Mesendoderm (in vitro differentiated cells): ENCODE measurements at regions not wholly inside any gene's neighbourhood (a gene's known extent, or its start where the extent isn't known, plus 50 kb on each side); places are given as distances from the start of the nearest gene placed in this dataset.

Experiments used
- DNase-seq: peaks from one replicate; pipeline ENCODE4 v3.0.0; 2013
- H2AK5ac ChIP-seq: 2 replicates; pipeline ENCODE4 v1.6.1; 2013; ENCODE audit warnings: low read length, inconsistent platforms
- H2BK120ac ChIP-seq: 2 replicates; pipeline ENCODE4 v1.6.1; 2013; ENCODE audit warnings: low read depth, mild to moderate bottlenecking, low read length, moderate library complexity, mixed read lengths
- H2BK15ac ChIP-seq: replicated peaks from 2 replicates; pipeline ENCODE4 v1.6.1; 2013; ENCODE audit warnings: low read depth, mild to moderate bottlenecking, moderate library complexity
- H2BK5ac ChIP-seq: 2 replicates; pipeline ENCODE4 v1.6.1; 2013; ENCODE audit warnings: low read length, inconsistent platforms
- H3K18ac ChIP-seq: 2 replicates; pipeline ENCODE4 v1.6.1; 2013; ENCODE audit warnings: mild to moderate bottlenecking, low read length, mixed read lengths
- H3K23ac ChIP-seq: one replicate; pipeline ENCODE4 v1.6.1; 2013; ENCODE audit warnings: low read length
- H3K27ac ChIP-seq: 2 replicates; pipeline ENCODE4 v1.5.1; 2013; ENCODE audit warnings: low read depth, mild to moderate bottlenecking, inconsistent platforms, low read length, moderate library complexity
- H3K27me3 ChIP-seq: 2 replicates; pipeline ENCODE4 v1.6.1; 2013; ENCODE audit warnings: low read length, control low read depth, mild to moderate bottlenecking, inconsistent platforms; ENCODE audit not compliant: insufficient read depth, poor library complexity
- H3K36me3 ChIP-seq: 2 replicates; pipeline ENCODE4 v1.6.1; 2013; ENCODE audit warnings: low read length, inconsistent platforms; ENCODE audit not compliant: control insufficient read depth, insufficient read depth
- H3K4ac ChIP-seq: one replicate; pipeline ENCODE4 v1.6.1; 2013; ENCODE audit warnings: low read depth, mild to moderate bottlenecking, low read length, moderate library complexity
- H3K4me1 ChIP-seq: 2 replicates; pipeline ENCODE4 v1.6.1; 2013; ENCODE audit warnings: low read depth, low read length, inconsistent platforms; ENCODE audit not compliant: control insufficient read depth
- H3K4me2 ChIP-seq: 2 replicates; pipeline ENCODE4 v1.6.1; 2013; ENCODE audit warnings: low read length
- H3K4me3 ChIP-seq: 2 replicates; pipeline ENCODE4 v1.5.1; 2013; ENCODE audit warnings: mild to moderate bottlenecking, low read length
- H3K56ac ChIP-seq: one replicate; pipeline ENCODE4 v1.6.1; 2013; ENCODE audit warnings: low read length
- H3K79me1 ChIP-seq: 2 replicates; pipeline ENCODE4 v1.6.1; 2013; ENCODE audit warnings: low read length, inconsistent platforms
- H3K79me2 ChIP-seq: 2 replicates; pipeline ENCODE4 v1.6.1; 2013; ENCODE audit warnings: mild to moderate bottlenecking, low read length; ENCODE audit not compliant: control insufficient read depth, insufficient read depth
- H3K9ac ChIP-seq: 2 replicates; pipeline ENCODE4 v1.6.1; 2013; ENCODE audit warnings: low read length, inconsistent platforms
- H4K5ac ChIP-seq: one replicate; pipeline ENCODE4 v1.6.1; 2013; ENCODE audit warnings: low read length
- H4K8ac ChIP-seq: one replicate; pipeline ENCODE4 v1.6.1; 2013; ENCODE audit warnings: low read depth, mild to moderate bottlenecking, control low read depth, low read length, moderate library complexity
- WGBS: extraction: QIAGEN DNeasy Blood & Tissue Kit; methylation state at CpG from one replicate; pipeline ENCODE4 v1.1.7; 2013; ENCODE audit warnings: low lambda C conversion rate, missing lambda C conversion rate; ENCODE audit not compliant: insufficient coverage; ENCODE audit errors: extremely low coverage; 5-methylcytosine and 5-hydroxymethylcytosine counted together

DNA sequence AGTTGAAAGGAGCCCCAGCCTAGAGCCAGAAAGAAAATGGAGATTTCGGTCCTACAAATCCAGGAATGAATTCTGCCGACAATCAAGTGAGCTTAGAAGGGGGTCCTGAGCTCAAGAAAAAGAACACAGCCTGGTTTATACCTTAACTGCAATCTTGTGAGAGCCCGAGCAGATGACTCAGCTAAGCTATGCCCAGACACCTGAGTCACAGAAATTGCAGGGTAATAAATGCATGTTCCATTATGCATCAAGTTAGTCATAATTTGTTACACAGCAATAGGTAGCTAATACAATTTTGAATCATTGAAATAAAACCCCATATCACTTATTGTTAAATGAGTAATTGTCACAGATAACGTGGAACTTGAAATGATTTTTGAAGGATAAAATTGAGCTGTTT lies 111.8 kb upstream of the FOXP2 start:
- WGBS = no CpG with 5 or more reads among the region's 4 CpGs
- no peaks in the 10 kb centered on the region for H3K79me1 ChIP-seq

DNA sequence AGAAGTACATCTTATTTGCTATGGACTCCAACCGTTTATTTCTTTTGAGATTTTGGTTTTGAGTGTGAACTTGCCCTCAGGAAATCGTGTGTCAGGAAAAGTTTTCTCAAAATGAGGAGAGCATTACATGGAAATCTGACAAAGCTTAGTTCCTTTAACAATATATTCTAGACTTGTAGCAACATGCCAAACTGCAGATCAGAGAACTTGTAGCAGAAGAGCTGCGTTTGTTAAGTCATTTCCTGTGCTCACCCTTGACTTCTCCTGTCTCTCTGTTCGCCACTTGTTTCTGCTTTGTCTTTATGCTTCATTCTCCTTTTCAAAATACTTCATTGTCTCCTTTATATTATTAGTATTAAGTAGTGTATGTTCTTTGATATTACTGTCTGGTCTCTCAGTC lies 116.6 kb upstream of the FOXP2 start:
- Histone ChIP-seq H2AK5ac (no peak overlapping the region), H2BK15ac (no peak overlapping the region), H3K79me2 (no peaks in the 10 kb centered on the region), H4K5ac (no peak overlapping the region), H4K8ac (no peak overlapping the region), H3K36me3 (no peaks in the 10 kb centered on the region), H3K4ac (no peak overlapping the region), H3K79me1 (no peaks in the 10 kb centered on the region), H3K27ac (no peak overlapping the region), H2BK120ac (no peak overlapping the region), H2BK5ac (no peak overlapping the region), H3K18ac (no peak overlapping the region), H3K4me1 (no peaks in the 10 kb centered on the region), H3K9ac (no peak overlapping the region), H3K23ac (no peak overlapping the region), H3K27me3 (no peaks in the 10 kb centered on the region), H3K4me3 (no peak overlapping the region), H3K56ac (no peak overlapping the region), H3K4me2 (no peak overlapping the region)
- DNase-seq = no peak
- no CpG with 5 or more reads among the region's 4 CpGs for WGBS

More for the DNA sequence above, 111.8 kb upstream of the FOXP2 start:
- H2BK15ac ChIP-seq = no peak overlapping the region
- no peaks in the 10 kb centered on the region for H3K79me2 ChIP-seq
- H3K36me3 ChIP-seq = no peaks in the 10 kb centered on the region
- no peak overlapping the region for H2AK5ac ChIP-seq
- H3K27ac ChIP-seq = no peak overlapping the region
- no peak overlapping the region for H3K9ac ChIP-seq
- no peak overlapping the region for H3K23ac ChIP-seq
- no peak overlapping the region for H4K5ac ChIP-seq
- H2BK120ac ChIP-seq = no peak overlapping the region
- H4K8ac ChIP-seq = no peak overlapping the region
- no peak overlapping the region for H3K4me2 ChIP-seq
- no peak overlapping the region for H3K18ac ChIP-seq
- H2BK5ac ChIP-seq = no peak overlapping the region
- H3K4me3 ChIP-seq = no peak overlapping the region
- no peak overlapping the region for H3K56ac ChIP-seq
- no peaks in the 10 kb centered on the region for H3K4me1 ChIP-seq
- no peaks in the 10 kb centered on the region for H3K27me3 ChIP-seq
- no peak overlapping the region for H3K4ac ChIP-seq
- DNase-seq = no peak

DNA sequence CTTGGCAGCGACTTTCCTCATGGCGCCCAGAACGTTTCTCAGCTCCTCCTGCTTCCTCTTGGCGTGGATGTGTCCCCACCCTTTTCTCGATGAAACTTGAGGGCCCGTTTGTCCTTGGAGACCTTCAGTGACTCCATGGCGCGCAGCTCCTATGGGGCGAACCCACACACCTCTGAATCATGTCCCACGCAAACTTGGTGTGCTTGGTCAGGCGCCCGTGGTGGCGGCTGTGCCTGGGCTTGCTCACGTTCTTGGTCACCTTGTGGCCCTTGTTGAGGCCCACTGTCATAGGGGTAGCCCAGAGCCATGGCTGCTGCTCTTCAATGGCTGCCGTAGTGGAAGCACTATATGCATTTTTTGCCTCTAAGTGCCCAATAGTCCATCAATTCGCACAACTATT lies 117.5 kb upstream of the FOXP2 start:
- H2BK120ac ChIP-seq = no peak overlapping the region
- H3K36me3 ChIP-seq = no peaks in the 10 kb centered on the region
- no peak overlapping the region for H2AK5ac ChIP-seq
- H3K56ac ChIP-seq = no peak overlapping the region
- no peaks in the 10 kb centered on the region for H3K79me2 ChIP-seq
- WGBS = no CpG with 5 or more reads among the region's 16 CpGs
- H3K27me3 ChIP-seq = no peaks in the 10 kb centered on the region
- no peak overlapping the region for H2BK5ac ChIP-seq
- H3K4me3 ChIP-seq = no peak overlapping the region
- no peak overlapping the region for H4K5ac ChIP-seq
- no peak overlapping the region for H3K4ac ChIP-seq
- no peak for DNase-seq
- H2BK15ac ChIP-seq = no peak overlapping the region
- no peak overlapping the region for H3K18ac ChIP-seq
- no peak overlapping the region for H3K4me2 ChIP-seq
- H3K4me1 ChIP-seq = no peaks in the 10 kb centered on the region
- no peak overlapping the region for H3K27ac ChIP-seq
- H3K9ac ChIP-seq = no peak overlapping the region
- H3K23ac ChIP-seq = no peak overlapping the region
- H4K8ac ChIP-seq = no peak overlapping the region
- no peaks in the 10 kb centered on the region for H3K79me1 ChIP-seq

DNA sequence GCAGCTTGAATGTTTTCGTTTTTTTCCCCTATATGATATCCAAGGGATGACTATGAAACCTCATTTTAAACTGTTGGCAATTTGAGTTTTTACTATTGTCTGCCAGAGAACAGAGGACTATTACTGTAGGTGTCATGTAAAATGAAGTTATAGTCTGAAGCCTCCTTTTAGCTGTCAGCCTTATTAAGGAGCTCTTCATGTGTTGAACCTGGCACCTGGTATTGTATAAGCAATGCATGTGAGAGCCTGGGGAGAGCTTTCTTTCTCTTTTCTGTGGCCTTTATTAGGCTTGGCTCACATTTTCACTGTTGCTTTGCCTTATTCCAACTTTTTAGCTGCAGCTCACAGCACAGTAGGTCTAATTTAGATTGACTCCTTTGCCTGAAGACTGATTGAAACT lies 119.1 kb upstream of the FOXP2 start:
- Histone ChIP-seq H2BK15ac (no peak overlapping the region), H4K5ac (no peak overlapping the region), H2BK5ac (no peak overlapping the region), H3K4ac (no peak overlapping the region), H3K4me1 (no peaks in the 10 kb centered on the region), H3K27ac (no peak overlapping the region), H3K18ac (no peak overlapping the region), H3K4me3 (no peak overlapping the region), H3K4me2 (no peak overlapping the region), H3K79me1 (no peaks in the 10 kb centered on the region), H3K23ac (no peak overlapping the region), H4K8ac (no peak overlapping the region), H3K36me3 (no peaks in the 10 kb centered on the region), H3K79me2 (no peaks in the 10 kb centered on the region), H2BK120ac (no peak overlapping the region), H3K27me3 (no peaks in the 10 kb centered on the region), H3K9ac (no peak overlapping the region), H2AK5ac (no peak overlapping the region), H3K56ac (no peak overlapping the region)
- DNase-seq = no peak
- no CpG with 5 or more reads among the region's 1 CpG for WGBS

DNA sequence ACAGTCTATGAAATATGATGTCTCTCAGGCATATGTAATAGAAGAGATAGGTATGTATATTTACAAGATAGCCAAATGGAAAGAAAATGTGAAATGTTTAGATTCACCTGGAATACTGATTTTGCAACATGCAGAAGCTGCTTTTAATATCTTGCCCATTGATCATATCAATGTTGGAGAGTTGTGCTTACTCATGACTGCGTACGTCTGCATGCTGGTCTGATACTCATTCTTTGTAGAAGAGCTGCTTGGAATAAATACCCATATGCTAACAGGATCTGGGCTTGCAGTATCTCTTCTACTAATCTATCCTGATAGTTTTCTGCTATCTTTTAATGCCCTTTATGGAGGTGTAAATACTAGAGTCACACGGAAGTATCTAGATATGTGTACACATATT lies 120.6 kb upstream of the FOXP2 start:
- no peaks in the 10 kb centered on the region for H3K36me3 ChIP-seq
- H3K79me1 ChIP-seq = no peaks in the 10 kb centered on the region
- no peak overlapping the region for H2AK5ac ChIP-seq
- no peak overlapping the region for H3K56ac ChIP-seq
- H2BK15ac ChIP-seq = no peak overlapping the region
- no peaks in the 10 kb centered on the region for H3K4me1 ChIP-seq
- no CpG with 5 or more reads among the region's 3 CpGs for WGBS
- H3K79me2 ChIP-seq = no peaks in the 10 kb centered on the region
- no peak overlapping the region for H4K5ac ChIP-seq
- no peak overlapping the region for H4K8ac ChIP-seq
- no peak overlapping the region for H2BK120ac ChIP-seq
- H3K4ac ChIP-seq = no peak overlapping the region
- no peak overlapping the region for H3K4me3 ChIP-seq
- H3K18ac ChIP-seq = no peak overlapping the region
- no peak overlapping the region for H3K9ac ChIP-seq
- H3K27me3 ChIP-seq = no peaks in the 10 kb centered on the region
- H3K23ac ChIP-seq = no peak overlapping the region
- H2BK5ac ChIP-seq = no peak overlapping the region
- DNase-seq = no peak
- no peak overlapping the region for H3K27ac ChIP-seq
- H3K4me2 ChIP-seq = no peak overlapping the region

DNA sequence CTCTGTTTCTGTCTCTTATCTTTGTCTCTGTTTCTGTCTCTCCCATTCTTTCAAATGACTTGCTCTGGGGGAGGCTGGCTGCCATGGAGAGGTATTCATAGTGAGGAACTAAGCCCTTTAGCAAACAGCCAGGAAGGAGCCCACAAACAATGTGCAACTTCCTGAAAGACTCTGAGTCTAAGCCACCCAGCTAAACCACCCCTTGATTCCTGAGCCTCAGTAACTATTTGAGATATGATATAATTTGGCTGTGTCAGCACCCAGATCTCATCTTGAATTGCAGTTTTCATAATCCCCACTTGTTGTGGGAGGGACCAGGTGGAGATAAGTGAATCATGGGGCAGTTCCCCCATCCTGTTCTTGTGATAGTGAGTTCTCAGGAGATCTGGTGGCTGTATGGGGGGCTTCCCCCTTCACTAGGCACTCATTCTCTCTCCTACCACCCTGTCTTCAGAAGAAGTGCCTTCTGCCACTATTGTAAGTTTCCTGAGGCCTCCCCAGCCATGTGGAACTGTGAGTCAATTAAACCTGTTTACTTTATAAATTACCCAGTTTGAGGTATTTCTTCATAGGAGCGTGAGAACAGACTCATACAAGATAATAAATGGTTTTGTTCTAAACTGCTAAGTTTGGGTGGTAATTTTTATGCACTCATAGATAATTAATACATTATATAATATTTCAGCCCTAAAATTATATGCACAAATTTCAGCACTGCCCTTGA lies 121.2 kb upstream of the FOXP2 start:
- H3K4me2 ChIP-seq = no peak overlapping the region
- no peak overlapping the region for H3K18ac ChIP-seq
- no peaks in the 10 kb centered on the region for H3K27me3 ChIP-seq
- H3K23ac ChIP-seq = no peak overlapping the region
- WGBS = no CpG with 5 or more reads among the region's 1 CpG
- peak; percentile 61 for DNase-seq
- H3K9ac ChIP-seq = no peak overlapping the region
- H2BK15ac ChIP-seq = no peak overlapping the region
- H3K4me1 ChIP-seq = no peaks in the 10 kb centered on the region
- no peaks in the 10 kb centered on the region for H3K36me3 ChIP-seq
- no peak overlapping the region for H3K27ac ChIP-seq
- no peaks in the 10 kb centered on the region for H3K79me1 ChIP-seq
- H4K5ac ChIP-seq = no peak overlapping the region
- H3K79me2 ChIP-seq = no peaks in the 10 kb centered on the region
- H2BK5ac ChIP-seq = no peak overlapping the region
- H4K8ac ChIP-seq = no peak overlapping the region
- H3K4me3 ChIP-seq = no peak overlapping the region
- H3K56ac ChIP-seq = no peak overlapping the region
- no peak overlapping the region for H3K4ac ChIP-seq
- no peak overlapping the region for H2BK120ac ChIP-seq
- H2AK5ac ChIP-seq = no peak overlapping the region
